Keratinocyte (primary cell): ENCODE measurements at regions not wholly inside any gene's neighbourhood (a gene's known extent, or its start where the extent isn't known, plus 50 kb on each side); places are given as distances from the start of the nearest gene placed in this dataset.

Experiments used
- DNase-seq: peaks from one replicate; pipeline ENCODE4 v3.0.0-alpha.2; 2011; ENCODE audit warnings: low read depth, missing footprints, low spot score
- FAIRE-seq: peaks from 2 replicates; lab custom pipeline; 2011; peaks lifted over from hg19 to GRCh38; lab: Jason Lieb, UNC
- H2AFZ ChIP-seq: 2 replicates; pipeline ENCODE4 v1.6.0; 2012; ENCODE audit warnings: low read length, control low read depth, inconsistent platforms; ENCODE audit not compliant: control insufficient read depth
- H3K27ac ChIP-seq: 2 replicates; pipeline ENCODE4 v1.5.1; 2011; ENCODE audit warnings: low read length; ENCODE audit not compliant: control insufficient read depth, insufficient read depth
- H3K27me3 ChIP-seq: 3 replicates; pipeline ENCODE4 v1.6.0; 2011; ENCODE audit warnings: low read length; ENCODE audit not compliant: control insufficient read depth, insufficient read depth; ENCODE audit errors: extremely low read depth
- H3K36me3 ChIP-seq, 2 experiments: 2 replicates in 1 of 2; 3 replicates in 1 of 2; pipeline ENCODE4 v1.5.1; 2011; ENCODE audit warnings: low read length in 2 of 2, mild to moderate bottlenecking in 1 of 2; ENCODE audit not compliant: control insufficient read depth in 2 of 2, insufficient read depth in 2 of 2; ENCODE audit errors: extremely low read depth in 1 of 2
- H3K4me1 ChIP-seq: 3 replicates; pipeline ENCODE4 v1.5.1; 2011; ENCODE audit warnings: low read length; ENCODE audit not compliant: control insufficient read depth, insufficient read depth; ENCODE audit errors: extremely low read depth
- H3K4me2 ChIP-seq: 3 replicates; pipeline ENCODE4 v1.6.0; 2011; ENCODE audit warnings: low read depth, low read length; ENCODE audit not compliant: control insufficient read depth, insufficient read depth; ENCODE audit errors: extremely low read depth
- H3K4me3 ChIP-seq, 3 experiments: fragments of 200-600 bp in 1 of 3; sonication (generic) in 1 of 3; 2 replicates in 2 of 3; 3 replicates in 1 of 3; pipeline ENCODE4 v1.5.1; 2011 to 2016; ENCODE audit warnings: low read length in 3 of 3, mild to moderate bottlenecking in 3 of 3, control low read depth in 2 of 3, inconsistent platforms in 1 of 3, low read depth in 1 of 3, mixed read lengths in 1 of 3, mixed run types in 1 of 3, moderate library complexity in 1 of 3; ENCODE audit not compliant: control insufficient read depth in 2 of 3, insufficient read depth in 2 of 3; ENCODE audit errors: extremely low read depth in 1 of 3
- H3K79me2 ChIP-seq: 2 replicates; pipeline ENCODE4 v1.6.0; 2012; ENCODE audit warnings: low read length; ENCODE audit not compliant: control insufficient read depth, insufficient read depth
- H3K9ac ChIP-seq: 3 replicates; pipeline ENCODE4 v1.6.0; 2011; ENCODE audit warnings: low read length; ENCODE audit not compliant: control insufficient read depth, insufficient read depth; ENCODE audit errors: extremely low read depth
- H3K9me1 ChIP-seq: 3 replicates; pipeline ENCODE4 v1.6.0; 2011; ENCODE audit warnings: low read length; ENCODE audit not compliant: control insufficient read depth, insufficient read depth; ENCODE audit errors: extremely low read depth
- H3K9me3 ChIP-seq: 2 replicates; pipeline ENCODE4 v1.5.1; 2012; ENCODE audit warnings: low read depth, low read length; ENCODE audit not compliant: control insufficient read depth
- H4K20me1 ChIP-seq: 3 replicates; pipeline ENCODE4 v1.6.0; 2011; ENCODE audit warnings: low read length; ENCODE audit not compliant: control insufficient read depth, insufficient read depth; ENCODE audit errors: extremely low read depth
- EZH2 ChIP-seq: IDR thresholded peaks from one replicate; pipeline ENCODE4 v1.6.1; 2012; ENCODE audit warnings: inconsistent platforms, mild to moderate bottlenecking, low read length, moderate library complexity
- dilution Hi-C: fragments of 300-500 bp; cut with MboI; formaldehyde crosslinking; loops from one replicate; pipeline ENCODE4 v1.7.0; 2020; ENCODE audit warnings: low sequenced_read_pairs; ENCODE audit not compliant: extremely low pct_ligation_motif_present
- TF ChIP-seq, protein P1 (sequence below), 3 experiments: IDR thresholded peaks in 1 of 3; conservative IDR thresholded peaks in 1 of 3; optimal IDR thresholded peaks in 1 of 3; 2 replicates in 2 of 3; 3 replicates in 1 of 3; pipeline versions ENCODE3 to v1.5.1; 2011; ENCODE audit warnings: low read length in 3 of 3, mild to moderate bottlenecking in 3 of 3, moderate library complexity in 2 of 3, control low read depth in 1 of 3, inconsistent platforms in 1 of 3; ENCODE audit not compliant: insufficient read depth in 2 of 3; ENCODE audit errors: extremely low read depth in 1 of 3

- Histone ChIP-seq H3K27me3 (no peaks in the 10 kb centered on the region), H3K9ac (no peak overlapping the region), H4K20me1 (no peaks in the 10 kb centered on the region), H3K79me2 (no peaks in the 10 kb centered on the region), H3K4me3 (no peak overlapping the region), H3K36me3 (no peaks in the 10 kb centered on the region), H3K4me1 (no peaks in the 10 kb centered on the region), H3K9me1 (no peaks in the 10 kb centered on the region), H3K9me3 (no peaks in the 10 kb centered on the region), H3K4me2 (no peak overlapping the region), H2AFZ (no peak overlapping the region), H3K27ac (no peak overlapping the region)
- DNase-seq (no peak), FAIRE-seq (no peak)
- dilution Hi-C loops, result no loop called here
- TF ChIP-seq, protein P1, sequence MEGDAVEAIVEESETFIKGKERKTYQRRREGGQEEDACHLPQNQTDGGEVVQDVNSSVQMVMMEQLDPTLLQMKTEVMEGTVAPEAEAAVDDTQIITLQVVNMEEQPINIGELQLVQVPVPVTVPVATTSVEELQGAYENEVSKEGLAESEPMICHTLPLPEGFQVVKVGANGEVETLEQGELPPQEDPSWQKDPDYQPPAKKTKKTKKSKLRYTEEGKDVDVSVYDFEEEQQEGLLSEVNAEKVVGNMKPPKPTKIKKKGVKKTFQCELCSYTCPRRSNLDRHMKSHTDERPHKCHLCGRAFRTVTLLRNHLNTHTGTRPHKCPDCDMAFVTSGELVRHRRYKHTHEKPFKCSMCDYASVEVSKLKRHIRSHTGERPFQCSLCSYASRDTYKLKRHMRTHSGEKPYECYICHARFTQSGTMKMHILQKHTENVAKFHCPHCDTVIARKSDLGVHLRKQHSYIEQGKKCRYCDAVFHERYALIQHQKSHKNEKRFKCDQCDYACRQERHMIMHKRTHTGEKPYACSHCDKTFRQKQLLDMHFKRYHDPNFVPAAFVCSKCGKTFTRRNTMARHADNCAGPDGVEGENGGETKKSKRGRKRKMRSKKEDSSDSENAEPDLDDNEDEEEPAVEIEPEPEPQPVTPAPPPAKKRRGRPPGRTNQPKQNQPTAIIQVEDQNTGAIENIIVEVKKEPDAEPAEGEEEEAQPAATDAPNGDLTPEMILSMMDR (optimal IDR thresholded peaks at IDR 0.05 in 1 of 3, IDR thresholded peaks at IDR 0.05 in 1 of 3, conservative IDR thresholded peaks at IDR 0.05 in 1 of 3; ENCODE audit: extremely low read depth in 1 of 3, insufficient read depth in 2 of 3, low read length in 3 of 3), result no peak
Observed at GRCh38 chr19:28598861-28599260, 614.1 kb downstream of the UQCRFS1 start.

DNA sequence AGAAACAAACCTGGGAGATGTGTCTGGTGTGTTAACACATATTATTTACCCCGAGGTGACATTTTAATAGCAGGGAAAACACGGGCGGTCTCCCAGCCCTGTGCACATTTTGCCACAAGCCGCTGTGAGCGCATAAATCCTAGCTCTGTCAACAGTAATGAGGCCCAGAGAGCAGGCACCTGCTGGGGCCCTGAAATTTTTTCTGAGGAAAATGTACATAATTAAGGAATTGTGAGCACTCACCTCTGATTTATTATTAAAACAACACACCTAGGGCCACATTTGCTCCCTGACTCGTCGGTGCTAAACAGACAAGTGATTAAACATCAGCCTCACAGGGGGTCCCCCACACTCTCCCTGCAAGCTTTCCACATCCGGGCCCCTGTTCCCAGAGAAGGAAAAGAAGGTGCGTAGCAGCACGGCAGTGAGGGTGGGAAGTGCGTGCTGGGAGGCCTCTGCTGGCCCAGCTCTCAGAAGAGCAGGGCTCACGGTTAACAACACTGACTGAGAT is 616.3 kb downstream of the UQCRFS1 start:
- Histone ChIP-seq H3K4me1 (no peaks in the 10 kb centered on the region), H3K36me3 (no peaks in the 10 kb centered on the region), H3K4me3 (no peak overlapping the region), H3K79me2 (no peaks in the 10 kb centered on the region), H3K27me3 (no peaks in the 10 kb centered on the region), H3K9me3 (peaks cover 2% of the 10 kb centered on the region), H3K9me1 (no peaks in the 10 kb centered on the region), H2AFZ (no peak overlapping the region), H3K4me2 (no peak overlapping the region), H3K9ac (no peak overlapping the region), H4K20me1 (no peaks in the 10 kb centered on the region), H3K27ac (no peak overlapping the region)
- TF ChIP-seq, protein P1 (optimal IDR thresholded peaks at IDR 0.05 in 1 of 3, IDR thresholded peaks at IDR 0.05 in 1 of 3, conservative IDR thresholded peaks at IDR 0.05 in 1 of 3; ENCODE audit: extremely low read depth in 1 of 3, insufficient read depth in 2 of 3, low read length in 3 of 3), result no peak
- no peak for TF ChIP-seq EZH2
- FAIRE-seq (no peak), DNase-seq (no peak)
- dilution Hi-C loops, result no loop called here
